Tibial artery (tissue), 4 donors: ENCODE measurements at regions not wholly inside any gene's neighbourhood (a gene's known extent, or its start where the extent isn't known, plus 50 kb on each side); places are given as distances from the start of the nearest gene placed in this dataset.
"Not testable (repeated sequence)": the region's sequence is repeated elsewhere in the genome, so short reads cannot be mapped to it uniquely, and the experiment has no call there.

Source experiments
- DNase-seq, 2 donors: peaks; one replicate each; pipeline ENCODE4 v3.0.0-alpha.2; 2019
- H3K27ac ChIP-seq, 2 donors: fragments of 200-600 bp; sonication (generic) in 1 of 2; 1 replicate in 1 of 2; 2 replicates in 1 of 2; pipeline ENCODE4 v1.5.1; 2018 to 2019; ENCODE audit warnings: mild to moderate bottlenecking in 1 of 2
- H3K27me3 ChIP-seq, 2 donors: fragments of 200-600 bp; sonication (generic) in 1 of 2; one replicate each; pipeline versions ENCODE4 v1.5.1 to v1.6.0; 2016 to 2019
- H3K36me3 ChIP-seq, 3 donors: fragments of 200-600 bp; sonication (generic) in 2 of 3; one replicate each; pipeline ENCODE4 v1.5.1; 2016 to 2019; ENCODE audit warnings: mild to moderate bottlenecking in 2 of 3
- H3K4me1 ChIP-seq, 4 donors: fragments of 200-600 bp; sonication (generic) in 2 of 4; 1 replicate in 3 of 4; 2 replicates in 1 of 4; pipeline ENCODE4 v1.5.1; 2016 to 2019
- H3K4me3 ChIP-seq, 2 donors: fragments of 200-600 bp; sonication (generic) in 1 of 2; 1 replicate in 1 of 2; 2 replicates in 1 of 2; pipeline ENCODE4 v1.5.1; 2018 to 2019; ENCODE audit warnings: mild to moderate bottlenecking in 2 of 2
- H3K9me3 ChIP-seq, 3 donors: fragments of 200-600 bp; sonication (generic) in 1 of 3; one replicate each; pipeline ENCODE4 v1.5.1; 2016 to 2019
- CTCF ChIP-seq, 2 experiments: fragments of 200-600 bp in 1 of 2; fragments of 450-650 bp in 1 of 2; IDR thresholded peaks; one replicate each; pipeline ENCODE4 v1.5.1; 2017 to 2019; ENCODE audit warnings: antibody characterized with exemption in 2 of 2, mild to moderate bottlenecking in 1 of 2, moderate library complexity in 1 of 2
- intact Hi-C: fragments of 100-400 bp; cut with DNase I; formaldehyde crosslinking; loops from one replicate; pipeline ENCODE4 v1.15.0; 2023; ENCODE audit warnings: low total_unique reads

GRCh38 chr4:99735822-99736221, 78.2 kb upstream of the C4orf54 start:
- intact Hi-C loops: no loop called here

GRCh38 chr4:99734583-99735322, 77.1 kb upstream of the C4orf54 start:
- TF ChIP-seq CTCF (IDR thresholded peaks at IDR 0.05): no peak
- H3K9me3 ChIP-seq: no peaks in the 10 kb centered on the region
- H3K27me3 ChIP-seq: no peaks in the 10 kb centered on the region
- H3K4me3 ChIP-seq: no peak overlapping the region
- no peak for DNase-seq
- no peak overlapping the region for H3K27ac ChIP-seq
- no peaks in the 10 kb centered on the region for H3K36me3 ChIP-seq
- intact Hi-C loops: no loop called here
- no peaks in the 10 kb centered on the region for H3K4me1 ChIP-seq

More at GRCh38 chr4:99735822-99736221, 78.2 kb upstream of the C4orf54 start:
- H3K4me3 ChIP-seq: no peak overlapping the region
- no peaks in the 10 kb centered on the region for H3K27me3 ChIP-seq
- H3K4me1 ChIP-seq: no peaks in the 10 kb centered on the region
- no peak overlapping the region for H3K27ac ChIP-seq
- no peaks in the 10 kb centered on the region for H3K36me3 ChIP-seq
- DNase-seq: no peak
- no peaks in the 10 kb centered on the region for H3K9me3 ChIP-seq
- TF ChIP-seq CTCF (IDR thresholded peaks at IDR 0.05): no peak

- H3K4me3 ChIP-seq, H3K4me1 ChIP-seq, H3K36me3 ChIP-seq, intact Hi-C loops, DNase-seq, H3K9me3 ChIP-seq, H3K27me3 ChIP-seq, H3K27ac ChIP-seq: not testable (repeated sequence)
Measured at GRCh38 chr4:99733455-99733854, 75.8 kb upstream of the C4orf54 start.

DNA sequence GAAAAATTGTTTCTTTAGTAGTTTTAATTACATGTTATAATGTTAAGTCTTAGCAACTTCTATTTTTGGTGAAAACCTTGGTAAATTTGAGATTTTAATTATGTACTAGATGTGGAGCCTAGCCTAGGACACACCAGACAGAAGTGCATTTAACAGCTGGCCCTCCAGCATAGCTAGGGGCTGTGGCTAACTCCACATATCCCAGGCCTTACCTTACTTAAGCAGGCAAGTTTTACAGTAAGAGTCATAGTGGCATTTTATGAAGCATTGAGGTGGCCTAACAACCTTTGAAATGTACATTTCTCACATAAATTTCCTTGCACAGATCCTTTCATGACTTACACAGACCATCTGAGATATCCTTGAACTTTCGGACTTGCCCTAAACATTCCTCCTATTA, 71.6 kb upstream of the C4orf54 start:
- Histone ChIP-seq H3K4me1 (peaks cover 0 to 3% (median 0%) of the 10 kb centered on the region in 4 donors), H3K9me3 (no peaks in the 10 kb centered on the region), H3K4me3 (no peak overlapping the region), H3K27me3 (no peaks in the 10 kb centered on the region), H3K27ac (no peak overlapping the region), H3K36me3 (no peaks in the 10 kb centered on the region)
- TF ChIP-seq CTCF (IDR thresholded peaks at IDR 0.05): no peak
- intact Hi-C loops: no loop called here
- DNase-seq: no peak

- Histone ChIP-seq H3K36me3 (no peaks in the 10 kb centered on the region), H3K9me3 (no peaks in the 10 kb centered on the region), H3K27ac (peak overlapping the region in 1 of 2 donors; percentile 5), H3K4me1 (peaks cover 0 to 28% (median 8%) of the 10 kb centered on the region in 4 donors), H3K4me3 (no peak overlapping the region), H3K27me3 (no peaks in the 10 kb centered on the region)
- DNase-seq: no peak
- intact Hi-C loops: no loop called here
- no peak for TF ChIP-seq CTCF (IDR thresholded peaks at IDR 0.05)
Measured at GRCh38 chr4:99724067-99724466, 66.4 kb upstream of the C4orf54 start.

GRCh38 chr4:99723612-99724011, 66.0 kb upstream of the C4orf54 start:
- H3K4me1 ChIP-seq: peaks cover 0 to 28% (median 8%) of the 10 kb centered on the region in 4 donors
- intact Hi-C loops: no loop called here

More at GRCh38 chr4:99723612-99724011, 66.0 kb upstream of the C4orf54 start:
- Histone ChIP-seq H3K36me3 (no peaks in the 10 kb centered on the region), H3K27ac (peak overlapping the region; percentile 5 to 39), H3K9me3 (no peaks in the 10 kb centered on the region), H3K27me3 (no peaks in the 10 kb centered on the region), H3K4me3 (no peak overlapping the region)
- no peak for TF ChIP-seq CTCF (IDR thresholded peaks at IDR 0.05)
- peak; percentile 29 to 83 for DNase-seq
